ENCODE measurements at regions not wholly inside any gene's neighbourhood (a gene's known extent, or its start where the extent isn't known, plus 50 kb on each side); places are given as distances from the start of the nearest gene placed in this dataset.

GRCh38 chr6:81439417-81439816, 313.1 kb downstream of the TENT5A start:
- TF ChIP-seq POLR2A (IDR thresholded peaks at IDR 0.05; ENCODE audit: low read length) (no peak), GATA1 (IDR thresholded peaks at IDR 0.05; ENCODE audit: low read depth, low read length) (no peak)

DNA sequence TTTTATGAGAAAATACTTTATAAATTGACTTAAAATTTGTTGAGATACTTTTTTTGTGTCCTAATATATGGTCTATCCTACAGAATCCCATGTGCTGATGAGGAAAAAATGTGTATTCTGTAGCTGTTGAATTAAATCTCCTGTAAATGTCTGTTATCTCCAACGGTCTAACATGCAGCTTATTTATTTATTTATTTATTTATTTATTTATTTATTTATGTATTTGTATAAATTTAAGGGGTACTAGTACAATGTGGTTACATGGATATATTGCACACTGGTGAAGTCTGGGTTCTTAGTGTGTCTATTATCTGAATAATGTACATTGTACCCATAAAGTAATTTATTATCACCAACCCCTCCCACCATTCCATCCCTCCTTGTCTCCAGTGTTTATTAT, 315.5 kb downstream of the TENT5A start:
- DNase-seq: no peak

More at GRCh38 chr6:81439417-81439816, 313.1 kb downstream of the TENT5A start:
- DNase-seq: no peak

GRCh38 chr6:81413306-81413705, 339.2 kb downstream of the TENT5A start:
- no peak for DNase-seq
- TF ChIP-seq GATA1 (IDR thresholded peaks at IDR 0.05; ENCODE audit: low read depth, low read length) (no peak), POLR2A (IDR thresholded peaks at IDR 0.05; ENCODE audit: low read length) (no peak)

More for the DNA sequence above, 315.5 kb downstream of the TENT5A start:
- no peak for TF ChIP-seq GATA1 (IDR thresholded peaks at IDR 0.05; ENCODE audit: low read depth, low read length)

- TF ChIP-seq GATA1 (IDR thresholded peaks at IDR 0.05; ENCODE audit: low read depth, low read length) (no peak), POLR2A (IDR thresholded peaks at IDR 0.05; ENCODE audit: low read length) (no peak)
- DNase-seq: no peak
Observed at GRCh38 chr6:81401970-81402690, 350.4 kb downstream of the TENT5A start.

GRCh38 chr6:81396916-81397315, 355.6 kb downstream of the TENT5A start:
- no peak for TF ChIP-seq GATA1 (IDR thresholded peaks at IDR 0.05; ENCODE audit: low read depth, low read length)
- no peak for DNase-seq

DNA sequence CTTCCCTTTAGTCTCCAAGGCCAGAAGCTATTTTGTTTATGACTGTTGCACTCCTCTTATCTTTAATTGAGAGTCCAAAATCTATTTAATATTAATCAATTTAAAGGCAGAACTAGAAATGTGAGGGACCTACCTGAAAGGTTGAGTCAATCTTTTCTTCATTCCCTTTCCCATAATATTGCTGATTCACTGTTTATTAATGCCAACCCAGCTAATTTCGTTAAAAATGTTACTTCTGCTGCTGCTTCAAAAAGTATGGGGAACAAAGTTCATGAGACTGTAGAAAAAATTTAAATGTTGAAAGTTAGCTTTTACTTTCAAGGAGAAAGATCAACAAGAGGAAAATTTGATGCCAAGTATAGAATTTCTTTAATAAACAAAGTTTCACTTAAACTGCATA, 365.3 kb downstream of the TENT5A start:
- no peak for TF ChIP-seq GATA1 (IDR thresholded peaks at IDR 0.05; ENCODE audit: low read depth, low read length)
- no peak for TF ChIP-seq POLR2A (IDR thresholded peaks at IDR 0.05; ENCODE audit: low read length)
- no peak for DNase-seq

GRCh38 chr6:81384921-81385320, 367.6 kb downstream of the TENT5A start:
- no peak for DNase-seq
- no peak for TF ChIP-seq GATA1 (IDR thresholded peaks at IDR 0.05; ENCODE audit: low read depth, low read length)
- no peak for TF ChIP-seq POLR2A (IDR thresholded peaks at IDR 0.05; ENCODE audit: low read length)

DNA sequence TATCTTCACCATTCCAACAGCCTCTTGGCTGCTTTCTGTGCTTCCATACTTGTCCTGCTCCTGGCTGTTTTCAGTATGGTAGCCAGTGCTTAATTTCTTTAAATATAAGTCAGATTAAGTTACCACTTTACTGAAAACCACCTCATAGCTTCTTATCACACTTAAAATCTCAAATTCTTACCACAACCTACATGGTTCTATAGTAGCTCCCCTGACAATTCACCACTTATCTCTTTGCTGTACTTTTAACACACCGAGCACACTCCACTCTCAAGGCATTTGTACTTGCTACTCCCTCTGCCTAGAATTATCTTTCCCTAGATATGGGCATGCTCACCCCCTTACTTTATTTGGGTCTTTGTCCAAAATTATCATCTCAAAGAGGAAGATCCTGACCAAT, 369.0 kb downstream of the TENT5A start:
- DNase-seq: no peak
- TF ChIP-seq GATA1 (IDR thresholded peaks at IDR 0.05; ENCODE audit: low read depth, low read length): no peak
- TF ChIP-seq POLR2A (IDR thresholded peaks at IDR 0.05; ENCODE audit: low read length): no peak

- TF ChIP-seq POLR2A (IDR thresholded peaks at IDR 0.05; ENCODE audit: low read length): no peak
- no peak for TF ChIP-seq GATA1 (IDR thresholded peaks at IDR 0.05; ENCODE audit: low read depth, low read length)
- no peak for DNase-seq
Observed at GRCh38 chr6:81382852-81383251, 369.6 kb downstream of the TENT5A start.

- TF ChIP-seq GATA1 (IDR thresholded peaks at IDR 0.05; ENCODE audit: low read depth, low read length): no peak
- TF ChIP-seq POLR2A (IDR thresholded peaks at IDR 0.05; ENCODE audit: low read length): no peak
- DNase-seq: no peak
Observed at GRCh38 chr6:81381382-81381916, 371.0 kb downstream of the TENT5A start.

DNA sequence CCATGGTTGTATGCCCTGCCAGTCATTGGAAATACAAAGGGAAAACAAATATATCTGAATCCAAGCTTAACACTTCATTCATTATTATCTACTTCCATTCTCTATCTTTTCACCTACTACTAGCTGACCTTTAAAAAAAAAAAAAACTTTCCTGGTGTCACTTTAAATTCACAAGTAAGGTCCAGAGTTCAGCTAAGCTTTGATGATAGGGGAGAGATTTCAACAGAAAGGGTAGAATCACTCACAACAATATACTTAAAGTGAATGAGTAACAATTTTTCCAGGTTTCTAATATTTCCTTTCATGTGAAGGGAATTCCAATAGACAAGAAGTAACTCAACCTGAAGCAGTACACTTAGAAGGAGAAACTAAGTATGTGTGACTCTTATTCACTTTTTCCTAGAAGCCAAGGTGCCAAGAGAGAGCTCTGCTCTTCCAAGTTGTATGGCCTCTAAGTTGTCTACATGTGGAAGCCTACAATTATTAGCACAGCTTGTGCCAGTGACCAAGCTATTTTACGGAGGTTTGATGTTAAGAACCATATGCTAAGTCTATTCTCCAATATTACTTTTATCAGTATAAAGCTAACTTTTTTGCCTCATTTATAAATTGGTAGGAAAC, 371.7 kb downstream of the TENT5A start:
- no peak for TF ChIP-seq POLR2A (IDR thresholded peaks at IDR 0.05; ENCODE audit: low read length)
- no peak for TF ChIP-seq GATA1 (IDR thresholded peaks at IDR 0.05; ENCODE audit: low read depth, low read length)

GRCh38 chr6:81376745-81377144, 375.7 kb downstream of the TENT5A start:
- DNase-seq: no peak
- TF ChIP-seq GATA1 (IDR thresholded peaks at IDR 0.05; ENCODE audit: low read depth, low read length): no peak

More for the DNA sequence above, 371.7 kb downstream of the TENT5A start:
- no peak for DNase-seq

GRCh38 chr6:81373414-81373813, 379.1 kb downstream of the TENT5A start:
- TF ChIP-seq GATA1 (IDR thresholded peaks at IDR 0.05; ENCODE audit: low read depth, low read length): no peak
- TF ChIP-seq POLR2A (IDR thresholded peaks at IDR 0.05; ENCODE audit: low read length): no peak

GRCh38 chr6:81371930-81372329, 380.6 kb downstream of the TENT5A start:
- TF ChIP-seq GATA1 (IDR thresholded peaks at IDR 0.05; ENCODE audit: low read depth, low read length) (no peak), POLR2A (IDR thresholded peaks at IDR 0.05; ENCODE audit: low read length) (no peak)
- no peak for DNase-seq

More at GRCh38 chr6:81373414-81373813, 379.1 kb downstream of the TENT5A start:
- DNase-seq: no peak

DNA sequence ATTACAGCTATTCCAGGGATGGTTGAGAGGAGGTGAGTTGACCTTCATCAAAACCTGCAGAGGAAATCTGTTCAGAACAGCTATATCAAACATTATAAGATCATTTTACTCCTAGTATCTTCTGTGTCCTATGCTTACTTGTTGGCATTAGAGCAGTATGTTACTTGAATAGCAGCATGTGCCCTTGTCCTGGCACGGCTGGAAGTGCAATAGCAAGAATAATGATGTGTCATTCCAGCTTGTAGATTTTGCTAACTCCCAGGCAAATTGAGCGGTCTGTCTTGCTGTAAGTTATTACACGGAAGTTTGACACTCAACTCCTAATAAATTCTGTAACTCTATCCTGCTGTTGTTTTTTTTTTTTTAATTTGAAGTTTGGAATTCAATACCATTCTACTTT, 385.5 kb downstream of the TENT5A start:
- no peak for DNase-seq
- TF ChIP-seq POLR2A (IDR thresholded peaks at IDR 0.05; ENCODE audit: low read length) (no peak), GATA1 (IDR thresholded peaks at IDR 0.05; ENCODE audit: low read depth, low read length) (no peak)

Data from erythroblast (primary cell).